DOHH2 (cell line): ENCODE measurements at regions not wholly inside any gene's neighbourhood (a gene's known extent, or its start where the extent isn't known, plus 50 kb on each side); places are given as distances from the start of the nearest gene placed in this dataset.

Experiments
- CTCF ChIP-seq: fragments of 200-600 bp; sonication (generic); IDR thresholded peaks from one replicate; pipeline ENCODE4 v1.5.1; 2014; ENCODE audit warnings: antibody characterized with exemption, mild to moderate bottlenecking, low read depth, low read length; ENCODE audit not compliant: poor library complexity, severe bottlenecking
- EZH2phosphoT487 ChIP-seq: fragments of 200-600 bp; sonication (generic); IDR thresholded peaks from 2 replicates; pipeline ENCODE4 v1.6.1; 2017; ENCODE audit warnings: borderline replicate concordance, mild to moderate bottlenecking, antibody characterized with exemption, low read length, moderate library complexity, mixed read lengths

- TF ChIP-seq CTCF (no peak), EZH2phosphoT487 (no peak)
Measured at GRCh38 chr14:40758076-40758475, 848.6 kb upstream of the LRFN5 start.
